GM23338 (cell line): ENCODE measurements at regions not wholly inside any gene's neighbourhood (a gene's known extent, or its start where the extent isn't known, plus 50 kb on each side); places are given as distances from the start of the nearest gene placed in this dataset.

Experiments used
- EZH2 ChIP-seq: fragments of 200-600 bp; sonication (generic); IDR thresholded peaks from one replicate; pipeline ENCODE4 v1.8.0; 2017; ENCODE audit warnings: antibody characterized with exemption, mild to moderate bottlenecking, low read depth; ENCODE audit not compliant: unreplicated experiment
- EZH2phosphoT487 ChIP-seq: fragments of 200-600 bp; sonication (generic); IDR thresholded peaks from one replicate; pipeline ENCODE4 v1.8.1; 2018; ENCODE audit warnings: antibody characterized with exemption; ENCODE audit not compliant: unreplicated experiment

GRCh38 chr20:60467771-60468170 lies 509.5 kb downstream of the CDH26 start:
- TF ChIP-seq EZH2 (no peak), EZH2phosphoT487 (no peak)
